K562 (cell line): ENCODE measurements at regions not wholly inside any gene's neighbourhood (a gene's known extent, or its start where the extent isn't known, plus 50 kb on each side); places are given as distances from the start of the nearest gene placed in this dataset.

ENCODE experiments used
- ARNT ChIP-seq, 2 experiments: fragments of 450-650 bp; IDR thresholded peaks; 2 replicates each; pipeline ENCODE4 v1.6.1; 2016; ENCODE audit warnings: mild to moderate bottlenecking in 1 of 2
- BRF1 ChIP-seq: IDR thresholded peaks from 3 replicates; pipeline ENCODE4 v1.6.1; 2011; ENCODE audit warnings: borderline replicate concordance, mild to moderate bottlenecking; ENCODE audit not compliant: insufficient read length; ENCODE audit errors: extremely low read depth
- CHD4 ChIP-seq: fragments of 200-600 bp; sonication (generic); IDR thresholded peaks from 3 replicates; pipeline ENCODE4 v1.6.1; 2012; ENCODE audit warnings: low read depth, mild to moderate bottlenecking, mixed read lengths, low read length, inconsistent platforms; ENCODE audit not compliant: insufficient read depth, insufficient replicate concordance, poor library complexity, severe bottlenecking
- CREM ChIP-seq: IDR thresholded peaks from 2 replicates; pipeline ENCODE4 v1.6.1; 2014; ENCODE audit warnings: antibody characterized with exemption, low read depth
- MAFF ChIP-seq: IDR thresholded peaks from 2 replicates; pipeline ENCODE4 v1.6.1; 2012; ENCODE audit warnings: low read length, improper control_type of control experiment
- POLR2AphosphoS5 ChIP-seq: IDR thresholded peaks from 2 replicates; pipeline ENCODE4 v1.6.1; 2011; ENCODE audit warnings: mild to moderate bottlenecking, low read depth, low read length, moderate library complexity; ENCODE audit not compliant: control insufficient read depth, insufficient read depth
- TCF3 ChIP-seq: sonication (generic); formaldehyde crosslinking; IDR thresholded peaks from 2 replicates; pipeline ENCODE4 v1.4.0; 2020; ENCODE audit warnings: mild to moderate bottlenecking, missing genetic modification reagents
- U2AF1 ChIP-seq: fragments of 200-400 bp; formaldehyde crosslinking; optimal IDR thresholded peaks from 2 replicates; pipeline ENCODE3; 2017; ENCODE audit warnings: mild to moderate bottlenecking, low read depth, low read length, moderate library complexity
- YBX1 ChIP-seq: fragments of 450-650 bp; IDR thresholded peaks from 2 replicates; pipeline ENCODE4 v1.7.1; 2016; ENCODE audit warnings: mild to moderate bottlenecking
- ZNF12 ChIP-seq: sonication (generic); formaldehyde crosslinking; IDR thresholded peaks from 2 replicates; pipeline ENCODE4 v1.4.0; 2020; ENCODE audit warnings: mild to moderate bottlenecking, missing genetic modification reagents
- ZNF217 ChIP-seq: sonication (generic); formaldehyde crosslinking; IDR thresholded peaks from 2 replicates; pipeline ENCODE4 v1.8.0; 2022; ENCODE audit warnings: mild to moderate bottlenecking, missing genetic modification reagents
- TF ChIP-seq, protein P1 (sequence below): fragments of 250-450 bp; sonication (Bioruptor Pico); IDR thresholded peaks from 2 replicates; pipeline ENCODE4 v1.5.0; 2021
- TF ChIP-seq, protein P2 (sequence below): fragments of 450-650 bp; formaldehyde crosslinking; IDR thresholded peaks from 2 replicates; pipeline ENCODE4 v1.4.0; 2020; ENCODE audit warnings: mild to moderate bottlenecking, mixed read lengths
- TF ChIP-seq, protein P3 (sequence below): IDR thresholded peaks from 3 replicates; pipeline ENCODE4 v1.6.1; 2011; ENCODE audit warnings: borderline replicate concordance, mild to moderate bottlenecking, moderate library complexity; ENCODE audit not compliant: insufficient read length; ENCODE audit errors: extremely low read depth

DNA sequence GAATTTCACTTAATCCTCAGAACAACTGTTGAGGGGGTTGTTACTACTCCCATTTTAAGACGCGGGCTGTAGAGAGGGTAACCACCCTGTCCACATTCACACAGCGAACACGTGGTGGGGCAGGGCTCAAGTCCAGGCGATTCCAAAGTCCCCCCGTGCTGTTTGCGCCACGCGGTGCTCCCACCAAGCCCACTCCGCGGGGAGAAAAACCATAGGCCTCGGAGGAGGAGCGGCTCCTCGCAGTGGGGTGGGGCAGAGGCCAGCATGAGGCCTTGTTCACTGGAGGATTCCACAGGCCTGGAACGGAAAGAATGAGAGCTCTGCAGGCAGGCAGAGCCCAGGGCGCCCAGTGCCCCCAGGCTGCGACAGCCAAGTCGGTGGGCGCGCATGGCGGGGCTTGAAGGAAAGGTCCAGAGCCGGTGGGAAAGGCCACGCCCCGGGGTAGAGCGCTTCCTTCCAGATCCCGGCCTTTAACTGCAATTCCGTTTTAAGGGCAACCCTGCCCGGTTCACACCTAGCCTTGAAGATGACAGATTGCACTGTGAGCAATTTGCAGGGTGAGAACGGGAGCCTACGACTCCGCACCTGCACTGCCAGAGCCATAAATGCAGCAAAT is 161.8 kb upstream of the TBL1XR1 start (continued):
- TF ChIP-seq CREM (no peak), ZNF217 (CRISPR knock-in tag) (no peak), MAFF (no peak), BRF1 (no peak), POLR2AphosphoS5 (0 out of 2 replicates have a peak, but pooled peaks have one; percentile 27), YBX1 (no peak), ZNF12 (CRISPR knock-in tag) (no peak), U2AF1 (no peak), TCF3 (no peak), CHD4 (peak; percentile 14), ARNT (IDR thresholded peaks at IDR 0.05) (peak in 1 of 2 experiments; percentile 51; a peak in 1 of 4 replicates)
- TF ChIP-seq, protein P1, sequence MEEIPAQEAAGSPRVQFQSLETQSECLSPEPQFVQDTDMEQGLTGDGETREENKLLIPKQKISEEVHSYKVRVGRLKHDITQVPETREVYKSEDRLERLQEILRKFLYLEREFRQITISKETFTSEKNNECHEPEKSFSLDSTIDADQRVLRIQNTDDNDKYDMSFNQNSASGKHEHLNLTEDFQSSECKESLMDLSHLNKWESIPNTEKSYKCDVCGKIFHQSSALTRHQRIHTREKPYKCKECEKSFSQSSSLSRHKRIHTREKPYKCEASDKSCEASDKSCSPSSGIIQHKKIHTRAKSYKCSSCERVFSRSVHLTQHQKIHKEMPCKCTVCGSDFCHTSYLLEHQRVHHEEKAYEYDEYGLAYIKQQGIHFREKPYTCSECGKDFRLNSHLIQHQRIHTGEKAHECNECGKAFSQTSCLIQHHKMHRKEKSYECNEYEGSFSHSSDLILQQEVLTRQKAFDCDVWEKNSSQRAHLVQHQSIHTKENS = no peak
- TF ChIP-seq, protein P2, sequence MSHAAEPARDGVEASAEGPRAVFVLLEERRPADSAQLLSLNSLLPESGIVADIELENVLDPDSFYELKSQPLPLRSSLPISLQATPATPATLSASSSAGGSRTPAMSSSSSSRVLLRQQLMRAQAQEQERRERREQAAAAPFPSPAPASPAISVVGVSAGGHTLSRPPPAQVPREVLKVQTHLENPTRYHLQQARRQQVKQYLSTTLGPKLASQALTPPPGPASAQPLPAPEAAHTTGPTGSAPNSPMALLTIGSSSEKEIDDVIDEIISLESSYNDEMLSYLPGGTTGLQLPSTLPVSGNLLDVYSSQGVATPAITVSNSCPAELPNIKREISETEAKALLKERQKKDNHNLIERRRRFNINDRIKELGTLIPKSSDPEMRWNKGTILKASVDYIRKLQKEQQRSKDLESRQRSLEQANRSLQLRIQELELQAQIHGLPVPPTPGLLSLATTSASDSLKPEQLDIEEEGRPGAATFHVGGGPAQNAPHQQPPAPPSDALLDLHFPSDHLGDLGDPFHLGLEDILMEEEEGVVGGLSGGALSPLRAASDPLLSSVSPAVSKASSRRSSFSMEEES (CRISPR knock-in tag) = no peak
- TF ChIP-seq, protein P3, sequence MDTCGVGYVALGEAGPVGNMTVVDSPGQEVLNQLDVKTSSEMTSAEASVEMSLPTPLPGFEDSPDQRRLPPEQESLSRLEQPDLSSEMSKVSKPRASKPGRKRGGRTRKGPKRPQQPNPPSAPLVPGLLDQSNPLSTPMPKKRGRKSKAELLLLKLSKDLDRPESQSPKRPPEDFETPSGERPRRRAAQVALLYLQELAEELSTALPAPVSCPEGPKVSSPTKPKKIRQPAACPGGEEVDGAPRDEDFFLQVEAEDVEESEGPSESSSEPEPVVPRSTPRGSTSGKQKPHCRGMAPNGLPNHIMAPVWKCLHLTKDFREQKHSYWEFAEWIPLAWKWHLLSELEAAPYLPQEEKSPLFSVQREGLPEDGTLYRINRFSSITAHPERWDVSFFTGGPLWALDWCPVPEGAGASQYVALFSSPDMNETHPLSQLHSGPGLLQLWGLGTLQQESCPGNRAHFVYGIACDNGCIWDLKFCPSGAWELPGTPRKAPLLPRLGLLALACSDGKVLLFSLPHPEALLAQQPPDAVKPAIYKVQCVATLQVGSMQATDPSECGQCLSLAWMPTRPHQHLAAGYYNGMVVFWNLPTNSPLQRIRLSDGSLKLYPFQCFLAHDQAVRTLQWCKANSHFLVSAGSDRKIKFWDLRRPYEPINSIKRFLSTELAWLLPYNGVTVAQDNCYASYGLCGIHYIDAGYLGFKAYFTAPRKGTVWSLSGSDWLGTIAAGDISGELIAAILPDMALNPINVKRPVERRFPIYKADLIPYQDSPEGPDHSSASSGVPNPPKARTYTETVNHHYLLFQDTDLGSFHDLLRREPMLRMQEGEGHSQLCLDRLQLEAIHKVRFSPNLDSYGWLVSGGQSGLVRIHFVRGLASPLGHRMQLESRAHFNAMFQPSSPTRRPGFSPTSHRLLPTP = no peak
